HG03442 (cell line): ENCODE measurements at regions not wholly inside any gene's neighbourhood (a gene's known extent, or its start where the extent isn't known, plus 50 kb on each side); places are given as distances from the start of the nearest gene placed in this dataset.

ENCODE experiments used
- ATAC-seq: cut with Tn5 transposase; IDR thresholded peaks from one replicate; pipeline ENCODE4 v1.9.1; 2021; ENCODE audit warnings: mild to moderate bottlenecking, moderate library complexity; ENCODE audit not compliant: unreplicated experiment

- ATAC-seq, result no peak
Observed at GRCh38 chrY:7979770-7980169, 1068.2 kb upstream of the AMELY start.

GRCh38 chrY:7977301-7977700, 1065.7 kb upstream of the AMELY start:
- ATAC-seq, result no peak

- no peak for ATAC-seq
Observed at GRCh38 chrY:7968293-7968692, 1056.7 kb upstream of the AMELY start.

- ATAC-seq, result no peak
Observed at GRCh38 chrY:7966916-7967315, 1055.4 kb upstream of the AMELY start.

GRCh38 chrY:7963393-7963792, 1051.8 kb upstream of the AMELY start:
- ATAC-seq, result no peak

GRCh38 chrY:7962350-7962749, 1050.8 kb upstream of the AMELY start:
- ATAC-seq, result no peak

- no peak for ATAC-seq
Observed at GRCh38 chrY:7961811-7962210, 1050.3 kb upstream of the AMELY start.

- no peak for ATAC-seq
Observed at GRCh38 chrY:7957773-7958172, 1046.2 kb upstream of the AMELY start.

GRCh38 chrY:7951187-7951852, 1039.8 kb upstream of the AMELY start:
- no peak for ATAC-seq

GRCh38 chrY:7944135-7944534, 1032.6 kb upstream of the AMELY start:
- ATAC-seq, result no peak

GRCh38 chrY:7942711-7943110, 1031.2 kb upstream of the AMELY start:
- no peak for ATAC-seq

GRCh38 chrY:7941856-7942255, 1030.3 kb upstream of the AMELY start:
- ATAC-seq, result no peak

- no peak for ATAC-seq
Observed at GRCh38 chrY:7938982-7939718, 1027.6 kb upstream of the AMELY start.

- no peak for ATAC-seq
Observed at GRCh38 chrY:7936831-7937230, 1025.3 kb upstream of the AMELY start.

- ATAC-seq, result no peak
Observed at GRCh38 chrY:7936046-7936445, 1024.5 kb upstream of the AMELY start.

GRCh38 chrY:7935606-7936005, 1024.1 kb upstream of the AMELY start:
- ATAC-seq, result no peak

- no peak for ATAC-seq
Observed at GRCh38 chrY:7932424-7932823, 1020.9 kb upstream of the AMELY start.

- no peak for ATAC-seq
Observed at GRCh38 chrY:7929866-7930265, 1018.3 kb upstream of the AMELY start.

GRCh38 chrY:7924059-7924458, 1012.5 kb upstream of the AMELY start:
- no peak for ATAC-seq

- no peak for ATAC-seq
Observed at GRCh38 chrY:7923476-7924017, 1012.0 kb upstream of the AMELY start.

- no peak for ATAC-seq
Observed at GRCh38 chrY:7920382-7920781, 1008.8 kb upstream of the AMELY start.

GRCh38 chrY:7888506-7888905, 977.0 kb upstream of the AMELY start:
- no peak for ATAC-seq
